CD14-positive monocyte (primary cell): ENCODE measurements at regions not wholly inside any gene's neighbourhood (a gene's known extent, or its start where the extent isn't known, plus 50 kb on each side); places are given as distances from the start of the nearest gene placed in this dataset.

Source experiments
- DNase-seq, 3 donors: peaks; one replicate each; pipeline ENCODE4 v3.0.0-alpha.2; 2011 to 2022
- H2AFZ ChIP-seq: 2 replicates; pipeline ENCODE4 v1.6.0; 2012; ENCODE audit warnings: mild to moderate bottlenecking, low read depth, low read length, inconsistent platforms; ENCODE audit not compliant: insufficient read depth, poor library complexity, severe bottlenecking
- H3K27ac ChIP-seq, 2 donors: 1 replicate in 1 of 2; 2 replicates in 1 of 2; pipeline ENCODE4 v1.5.1; 2012 to 2013; ENCODE audit warnings: low read length in 2 of 2, control low read depth in 1 of 2, inconsistent platforms in 1 of 2, low read depth in 1 of 2, mild to moderate bottlenecking in 1 of 2
- H3K27me3 ChIP-seq, 2 donors: one replicate each; pipeline versions ENCODE4 v1.6.0 to v1.6.1; 2011 to 2013; ENCODE audit warnings: low read length in 2 of 2; ENCODE audit not compliant: control insufficient read depth in 2 of 2, insufficient read depth in 2 of 2
- H3K36me3 ChIP-seq, 2 donors: replicated peaks in 1 of 2; 1 replicate in 1 of 2; 2 replicates in 1 of 2; pipeline versions ENCODE4 v1.5.1 to v1.6.1; 2012 to 2013; ENCODE audit warnings: low read length in 2 of 2, control low read depth in 1 of 2, inconsistent platforms in 1 of 2, mild to moderate bottlenecking in 1 of 2; ENCODE audit not compliant: insufficient read depth in 2 of 2, control insufficient read depth in 1 of 2
- H3K4me1 ChIP-seq, 2 donors: 1 replicate in 1 of 2; 2 replicates in 1 of 2; pipeline versions ENCODE4 v1.5.1 to v1.6.1; 2012 to 2013; ENCODE audit warnings: low read length in 2 of 2, control low read depth in 1 of 2, inconsistent platforms in 1 of 2, mild to moderate bottlenecking in 1 of 2, moderate library complexity in 1 of 2; ENCODE audit not compliant: insufficient read depth in 2 of 2, control insufficient read depth in 1 of 2
- H3K4me2 ChIP-seq: replicated peaks from 2 replicates; pipeline ENCODE3; 2012; ENCODE audit warnings: low read length, moderate library complexity, mild to moderate bottlenecking; ENCODE audit not compliant: poor library complexity, severe bottlenecking; ENCODE audit errors: extremely low read depth
- H3K4me3 ChIP-seq, 3 experiments: fragments of 200-600 bp in 1 of 3; sonication (generic) in 1 of 3; replicated peaks in 1 of 3; 1 replicate in 2 of 3; 2 replicates in 1 of 3; pipeline ENCODE4 v1.5.1; 2011 to 2013; ENCODE audit warnings: low read length in 3 of 3, mild to moderate bottlenecking in 3 of 3, control low read depth in 2 of 3, low read depth in 2 of 3, inconsistent platforms in 1 of 3, moderate library complexity in 1 of 3
- H3K79me2 ChIP-seq: 2 replicates; pipeline ENCODE4 v1.6.0; 2012; ENCODE audit warnings: mild to moderate bottlenecking, control low read depth, inconsistent platforms, low read length, moderate library complexity; ENCODE audit not compliant: insufficient read depth
- H3K9ac ChIP-seq: 2 replicates; pipeline ENCODE4 v1.6.0; 2017; ENCODE audit warnings: low read length, mild to moderate bottlenecking; ENCODE audit not compliant: insufficient read depth, poor library complexity, severe bottlenecking
- H3K9me3 ChIP-seq, 2 donors: replicated peaks in 1 of 2; 1 replicate in 1 of 2; 2 replicates in 1 of 2; pipeline versions ENCODE4 v1.5.1 to v1.6.1; 2012 to 2013; ENCODE audit warnings: low read length in 2 of 2, control low read depth in 1 of 2; ENCODE audit not compliant: control insufficient read depth in 1 of 2, insufficient read depth in 1 of 2
- H4K20me1 ChIP-seq: 2 replicates; pipeline ENCODE4 v1.6.0; 2012; ENCODE audit warnings: mild to moderate bottlenecking, low read length, control low read depth, moderate library complexity; ENCODE audit not compliant: insufficient read depth
- H3K27ac Mint-ChIP-seq, 7 donors: one replicate each; pipeline ENCODE4 v1.8.0; 2020; ENCODE audit warnings: mild to moderate bottlenecking in 7 of 7, mixed read lengths in 7 of 7, moderate library complexity in 6 of 7, inconsistent platforms in 2 of 7
- H3K27me3 Mint-ChIP-seq, 3 donors: one replicate each; pipeline ENCODE4 v1.8.0; 2021 to 2022; ENCODE audit warnings: low read depth in 3 of 3, mild to moderate bottlenecking in 3 of 3, mixed read lengths in 3 of 3, moderate library complexity in 3 of 3, inconsistent platforms in 1 of 3
- H3K36me3 Mint-ChIP-seq, 2 donors: one replicate each; pipeline ENCODE4 v1.8.0; 2020; ENCODE audit warnings: mixed read lengths in 2 of 2, inconsistent platforms in 1 of 2, mild to moderate bottlenecking in 1 of 2
- H3K4me1 Mint-ChIP-seq: one replicate; pipeline ENCODE4 v1.8.0; 2020; ENCODE audit warnings: mild to moderate bottlenecking, mixed read lengths
- H3K4me3 Mint-ChIP-seq, 2 donors: one replicate each; pipeline ENCODE4 v1.8.0; 2020; ENCODE audit warnings: mild to moderate bottlenecking in 2 of 2, mixed read lengths in 2 of 2, moderate library complexity in 1 of 2
- H3K9me3 Mint-ChIP-seq, 7 donors: one replicate each; pipeline ENCODE4 v1.8.0; 2020 to 2022; ENCODE audit warnings: mixed read lengths in 7 of 7, mild to moderate bottlenecking in 6 of 7, moderate library complexity in 6 of 7, inconsistent platforms in 2 of 7
- CTCF ChIP-seq: fragments of 200-600 bp; IDR thresholded peaks from one replicate; pipeline ENCODE4 v1.8.0; 2022; ENCODE audit warnings: antibody characterized with exemption, mild to moderate bottlenecking
- WGBS: methylation state at CpG from one replicate; pipeline ENCODE4 v1.1.5; 2013; ENCODE audit warnings: missing lambda C conversion rate; ENCODE audit not compliant: insufficient coverage; 5-methylcytosine and 5-hydroxymethylcytosine counted together
- intact Hi-C, 2 donors: fragments of 100-400 bp; cut with micrococcal nuclease; formaldehyde crosslinking; loops; one replicate each; pipeline versions ENCODE4 v1.15.0 to v1.15.1; 2023

GRCh38 chr12:38399711-38400206 lies 83.2 kb downstream of the ALG10B start:
- Histone ChIP-seq H3K4me1 (no peaks in the 10 kb centered on the region), H3K27ac (no peak overlapping the region), H3K36me3 (no peaks in the 10 kb centered on the region), H4K20me1 (no peaks in the 10 kb centered on the region), H3K4me2 (no peak overlapping the region), H3K9me3 (peaks cover 2 to 13% of the 10 kb centered on the region in 2 donors), H3K79me2 (no peaks in the 10 kb centered on the region), H2AFZ (no peak overlapping the region), H3K27me3 (no peaks in the 10 kb centered on the region), H3K4me3 (no peak overlapping the region), H3K9ac (no peak overlapping the region)
- intact Hi-C loops = no loop called here
- DNase-seq = no peak
- H3K4me3 Mint-ChIP-seq = no peak overlapping the region
- no peak for TF ChIP-seq CTCF
- peaks cover 0 to under 1% (median 0%) of the 10 kb centered on the region in 3 donors for H3K27me3 Mint-ChIP-seq
- H3K9me3 Mint-ChIP-seq = peaks cover 11 to 25% (median 13%) of the 10 kb centered on the region in 7 donors
- no peak overlapping the region for H3K27ac Mint-ChIP-seq
- WGBS = no CpG with 5 or more reads among the region's 2 CpGs
- H3K36me3 Mint-ChIP-seq = no peaks in the 10 kb centered on the region
- H3K4me1 Mint-ChIP-seq = no peaks in the 10 kb centered on the region

GRCh38 chr12:38402811-38403210 lies 86.2 kb downstream of the ALG10B start:
- Mint-ChIP-seq H3K27ac (no peak overlapping the region), H3K4me3 (no peak overlapping the region), H3K36me3 (peaks cover 0 to 2% of the 10 kb centered on the region in 2 donors), H3K9me3 (peaks cover 7 to 21% (median 17%) of the 10 kb centered on the region in 7 donors), H3K4me1 (no peaks in the 10 kb centered on the region), H3K27me3 (peaks cover 0 to 1% (median 0%) of the 10 kb centered on the region in 3 donors)
- H3K9me3 ChIP-seq = peaks cover 6 to 13% of the 10 kb centered on the region in 2 donors
- intact Hi-C loops = no loop called here
- H2AFZ ChIP-seq = no peak overlapping the region
- no peaks in the 10 kb centered on the region for H4K20me1 ChIP-seq
- H3K4me1 ChIP-seq = no peaks in the 10 kb centered on the region
- TF ChIP-seq CTCF = no peak
- no peak overlapping the region for H3K4me2 ChIP-seq
- no peak overlapping the region for H3K4me3 ChIP-seq
- DNase-seq = no peak
- no peaks in the 10 kb centered on the region for H3K36me3 ChIP-seq
- no peak overlapping the region for H3K27ac ChIP-seq
- H3K79me2 ChIP-seq = no peaks in the 10 kb centered on the region
- no peak overlapping the region for H3K9ac ChIP-seq
- H3K27me3 ChIP-seq = no peaks in the 10 kb centered on the region
